HG03457 (cell line): ENCODE measurements at regions not wholly inside any gene's neighbourhood (a gene's known extent, or its start where the extent isn't known, plus 50 kb on each side); places are given as distances from the start of the nearest gene placed in this dataset.
"Not testable (repeated sequence)": the region's sequence is repeated elsewhere in the genome, so short reads cannot be mapped to it uniquely, and the experiment has no call there.

Experiments used
- ATAC-seq: cut with Tn5 transposase; IDR thresholded peaks from one replicate; pipeline ENCODE4 v1.9.1; 2021; ENCODE audit warnings: moderate number of reproducible peaks; ENCODE audit not compliant: unreplicated experiment

- ATAC-seq = not testable (repeated sequence)
Measured at GRCh38 chr4:86413426-86413825, 53.6 kb upstream of the MAPK10 start.

DNA sequence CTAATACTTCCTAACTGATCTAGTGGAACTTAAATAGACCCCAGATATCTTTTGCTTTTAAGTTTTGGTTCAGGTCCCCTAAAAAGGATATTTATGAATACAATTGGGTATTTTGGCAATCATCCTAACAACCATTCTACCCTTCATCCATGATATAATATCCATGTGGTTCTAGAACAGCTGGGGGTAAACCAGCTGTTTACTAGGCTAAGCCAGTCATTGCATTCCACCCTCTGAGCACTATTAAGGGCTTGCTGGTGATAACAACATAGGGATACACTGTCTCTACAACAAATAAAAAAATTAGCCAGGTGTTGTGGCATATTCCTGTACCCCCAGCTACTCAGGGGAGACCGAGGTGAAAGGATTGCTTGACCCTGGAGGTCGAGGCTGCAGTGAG, 54.8 kb upstream of the MAPK10 start:
- ATAC-seq = no peak

GRCh38 chr4:86416081-86416480, 56.2 kb upstream of the MAPK10 start:
- no peak for ATAC-seq

GRCh38 chr4:86421461-86421860, 61.6 kb upstream of the MAPK10 start:
- ATAC-seq = no peak

DNA sequence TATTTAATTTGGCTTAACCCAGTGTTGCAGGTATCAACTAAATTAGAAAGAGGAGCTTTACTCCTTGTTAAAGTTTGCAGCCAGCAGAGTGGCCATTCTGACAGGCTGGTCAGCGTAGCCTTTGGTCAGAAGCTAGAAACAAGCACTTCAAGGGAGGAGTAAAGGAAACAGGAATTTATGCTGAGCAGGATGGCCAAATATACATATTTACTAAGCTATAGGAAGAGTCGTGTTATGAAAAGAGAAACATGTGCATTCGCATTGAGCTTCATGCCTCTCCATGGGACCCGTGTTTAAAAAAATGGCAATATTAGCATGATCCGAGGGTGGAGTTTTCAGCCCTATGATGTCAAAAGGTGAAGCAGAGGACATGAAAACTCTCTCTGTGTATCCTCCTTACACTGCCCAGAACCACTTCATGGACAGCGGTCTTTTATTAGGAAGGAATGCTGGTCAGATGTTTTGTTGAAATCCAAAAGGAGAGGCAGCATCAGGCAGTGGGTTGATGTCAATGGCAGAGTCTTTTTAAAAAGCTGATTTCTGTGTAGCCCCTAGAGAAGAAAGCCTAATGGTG, 71.8 kb upstream of the MAPK10 start:
- ATAC-seq = no peak

DNA sequence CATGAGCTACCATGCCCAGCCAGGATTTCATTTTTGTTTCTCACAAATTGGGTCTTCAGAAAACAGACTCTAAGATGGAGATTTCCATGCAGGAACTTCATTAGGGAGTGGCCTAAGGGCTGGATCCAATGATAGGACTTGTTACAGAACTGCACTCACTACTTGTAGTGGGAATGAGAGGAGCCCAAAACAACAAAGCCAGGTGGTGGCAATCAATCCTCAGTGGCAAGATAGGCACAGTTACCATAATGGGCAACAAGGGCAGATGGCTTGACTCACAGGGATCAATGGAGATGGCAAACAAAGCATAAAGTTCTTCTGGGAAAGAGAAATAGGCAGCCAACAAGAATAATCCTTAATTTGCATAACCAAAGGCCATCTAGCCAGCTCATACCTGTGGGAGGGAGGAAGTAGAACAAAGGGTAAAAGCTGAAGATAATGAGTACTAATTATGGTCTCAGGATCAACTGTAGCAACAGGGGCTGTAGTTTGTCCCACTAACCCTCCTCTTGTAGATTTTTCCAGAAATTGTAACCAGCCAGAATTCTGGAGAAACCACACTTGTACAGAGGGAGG, 72.8 kb upstream of the MAPK10 start:
- no peak for ATAC-seq

- no peak for ATAC-seq
Measured at GRCh38 chr4:86439293-86439692, 79.4 kb upstream of the MAPK10 start.

GRCh38 chr4:86441175-86441936, 81.5 kb upstream of the MAPK10 start:
- ATAC-seq = no peak

- ATAC-seq = no peak
Measured at GRCh38 chr4:86442881-86443280, 83.0 kb upstream of the MAPK10 start.

DNA sequence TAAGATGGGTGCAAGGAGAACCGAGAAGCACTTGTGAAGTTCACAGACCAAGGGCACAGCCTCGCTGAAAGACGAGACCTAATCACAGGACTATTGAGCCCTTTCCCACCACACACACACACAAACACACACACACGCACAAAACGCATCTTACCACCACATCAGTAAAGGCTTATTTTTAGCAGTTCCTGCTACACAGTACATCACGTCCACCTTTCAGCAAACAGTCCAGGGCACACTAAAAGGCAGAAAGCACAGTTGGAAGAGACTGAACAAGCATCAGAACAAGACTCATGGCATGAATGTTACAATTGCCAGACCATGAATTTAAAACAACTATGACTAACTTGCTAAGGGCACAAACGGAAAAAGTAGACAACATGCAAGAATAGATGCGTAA, 83.6 kb upstream of the MAPK10 start:
- ATAC-seq = no peak

DNA sequence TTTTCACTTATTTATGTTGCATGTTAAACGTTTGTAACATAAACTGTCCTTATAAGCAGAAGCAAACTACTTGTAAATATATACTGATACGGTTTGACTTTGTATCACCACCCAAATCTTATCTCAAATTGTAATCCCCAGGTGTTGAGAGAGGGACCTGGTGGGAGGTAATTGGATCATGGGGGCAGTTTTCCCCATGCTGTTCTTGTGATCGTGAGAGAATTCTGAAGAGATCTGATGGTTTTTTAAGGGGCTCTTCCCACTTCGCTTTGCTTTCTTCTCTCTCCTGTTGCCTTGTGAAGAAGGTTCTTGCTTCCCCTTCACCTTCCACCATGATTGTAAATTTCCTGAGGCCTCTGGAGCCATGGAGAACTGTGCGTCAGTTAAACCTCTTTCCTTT, 87.1 kb upstream of the MAPK10 start:
- no peak for ATAC-seq

GRCh38 chr4:86448871-86449270, 89.0 kb upstream of the MAPK10 start:
- no peak for ATAC-seq

- no peak for ATAC-seq
Measured at GRCh38 chr4:86449746-86450588, 90.1 kb upstream of the MAPK10 start.

GRCh38 chr4:86450861-86451260, 91.0 kb upstream of the MAPK10 start:
- no peak for ATAC-seq

GRCh38 chr4:86451560-86452330, 91.9 kb upstream of the MAPK10 start:
- ATAC-seq = no peak

DNA sequence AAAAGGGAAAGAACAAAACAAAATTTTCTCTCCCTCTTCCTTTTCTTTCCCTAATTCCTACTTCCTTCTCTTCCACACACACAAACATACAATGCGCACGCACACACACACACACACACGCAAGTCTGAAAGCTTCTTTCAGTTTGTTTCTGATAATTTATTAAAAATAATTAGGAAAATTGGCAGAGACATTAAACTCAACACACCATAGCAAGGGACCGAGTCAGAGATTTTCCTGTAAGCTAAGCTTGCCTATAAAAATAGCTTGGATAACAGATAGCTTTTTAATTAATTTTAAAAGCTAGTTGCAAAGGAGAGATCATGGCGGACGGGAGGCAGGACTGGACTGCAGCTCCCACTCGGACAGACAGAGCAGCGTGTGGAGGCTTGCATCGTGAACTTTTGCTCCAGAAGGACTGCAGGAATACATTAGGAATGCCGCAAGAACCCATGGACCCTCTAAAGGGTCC, 92.6 kb upstream of the MAPK10 start:
- ATAC-seq = no peak

- no peak for ATAC-seq
Measured at GRCh38 chr4:86452924-86453531, 93.2 kb upstream of the MAPK10 start.

GRCh38 chr4:86453611-86454072, 93.8 kb upstream of the MAPK10 start:
- ATAC-seq = not testable (repeated sequence)

DNA sequence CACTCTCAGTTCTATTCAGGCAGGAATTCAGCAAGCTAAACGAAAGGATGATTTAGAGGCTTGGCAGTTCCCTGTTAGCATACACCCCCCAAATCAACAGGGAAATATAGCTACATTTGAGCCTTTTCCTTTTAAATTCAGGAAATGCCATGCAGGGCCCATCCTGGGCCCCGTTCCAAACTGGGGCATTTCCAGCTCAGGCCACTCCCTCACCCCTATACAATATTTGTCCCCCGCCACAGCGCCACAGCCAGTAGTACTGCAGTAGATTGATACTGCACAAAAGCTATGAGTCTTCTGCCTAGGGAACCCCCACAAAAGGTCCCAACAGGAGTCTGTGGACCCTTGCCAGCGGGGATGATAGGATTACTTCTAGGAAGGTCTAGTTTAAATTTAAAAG, 102.0 kb upstream of the MAPK10 start:
- no peak for ATAC-seq

DNA sequence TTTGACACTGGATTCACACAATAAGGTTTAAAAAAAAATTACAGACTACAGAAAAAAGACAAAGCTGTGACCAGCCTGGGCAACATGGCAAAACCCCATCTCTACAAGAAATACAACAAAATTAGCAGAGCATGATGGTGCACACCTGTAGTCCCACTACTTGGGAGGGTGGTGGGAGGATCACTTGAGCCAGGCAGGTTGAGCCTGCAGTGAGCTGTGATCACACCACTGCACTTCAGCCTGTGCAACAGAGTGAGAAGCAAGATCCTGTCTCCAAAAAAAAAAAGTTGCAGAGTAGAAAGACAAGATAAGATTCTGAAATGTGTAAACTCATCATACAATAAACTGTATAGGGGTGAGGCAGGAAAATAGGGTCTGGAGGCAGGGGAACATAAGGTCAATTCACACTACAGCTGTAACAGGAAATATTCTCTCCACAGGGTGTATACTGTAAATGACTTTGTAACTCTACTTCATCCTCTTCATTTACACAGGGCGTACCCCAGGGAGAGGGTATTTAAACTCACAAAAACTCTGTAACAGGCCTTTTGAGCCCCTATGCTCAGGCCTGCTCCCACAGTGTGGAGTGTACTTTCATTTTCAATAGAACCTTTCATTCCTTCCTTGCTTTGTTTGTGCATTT, 112.6 kb upstream of the MAPK10 start:
- no peak for ATAC-seq
